Vagina (tissue), 2 donors: ENCODE measurements at regions not wholly inside any gene's neighbourhood (a gene's known extent, or its start where the extent isn't known, plus 50 kb on each side); places are given as distances from the start of the nearest gene placed in this dataset.

Experiments
- POLR2AphosphoS5 ChIP-seq, 2 donors: sonication (generic); formaldehyde crosslinking; IDR thresholded peaks; one replicate each; pipeline ENCODE4 v1.9.0; 2017; ENCODE audit warnings: antibody characterized with exemption in 2 of 2, mild to moderate bottlenecking in 2 of 2, low read depth in 1 of 2; ENCODE audit not compliant: insufficient read depth in 1 of 2
- TF ChIP-seq, protein P1 (sequence below), 3 experiments: fragments of 450-650 bp in 2 of 3; fragments of 200-600 bp in 1 of 3; sonication (generic) in 1 of 3; IDR thresholded peaks; one replicate each; pipeline ENCODE4 v1.5.1; 2017 to 2019; ENCODE audit warnings: antibody characterized with exemption in 3 of 3, mild to moderate bottlenecking in 2 of 3, moderate library complexity in 2 of 3

GRCh38 chr5:153018121-153018520 lies 472.3 kb upstream of the GRIA1 start:
- no peak for TF ChIP-seq POLR2AphosphoS5 (IDR thresholded peaks at IDR 0.05; ENCODE audit: insufficient read depth in 1 of 2, low read depth in 1 of 2)
- TF ChIP-seq, protein P1, sequence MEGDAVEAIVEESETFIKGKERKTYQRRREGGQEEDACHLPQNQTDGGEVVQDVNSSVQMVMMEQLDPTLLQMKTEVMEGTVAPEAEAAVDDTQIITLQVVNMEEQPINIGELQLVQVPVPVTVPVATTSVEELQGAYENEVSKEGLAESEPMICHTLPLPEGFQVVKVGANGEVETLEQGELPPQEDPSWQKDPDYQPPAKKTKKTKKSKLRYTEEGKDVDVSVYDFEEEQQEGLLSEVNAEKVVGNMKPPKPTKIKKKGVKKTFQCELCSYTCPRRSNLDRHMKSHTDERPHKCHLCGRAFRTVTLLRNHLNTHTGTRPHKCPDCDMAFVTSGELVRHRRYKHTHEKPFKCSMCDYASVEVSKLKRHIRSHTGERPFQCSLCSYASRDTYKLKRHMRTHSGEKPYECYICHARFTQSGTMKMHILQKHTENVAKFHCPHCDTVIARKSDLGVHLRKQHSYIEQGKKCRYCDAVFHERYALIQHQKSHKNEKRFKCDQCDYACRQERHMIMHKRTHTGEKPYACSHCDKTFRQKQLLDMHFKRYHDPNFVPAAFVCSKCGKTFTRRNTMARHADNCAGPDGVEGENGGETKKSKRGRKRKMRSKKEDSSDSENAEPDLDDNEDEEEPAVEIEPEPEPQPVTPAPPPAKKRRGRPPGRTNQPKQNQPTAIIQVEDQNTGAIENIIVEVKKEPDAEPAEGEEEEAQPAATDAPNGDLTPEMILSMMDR (IDR thresholded peaks at IDR 0.05): no peak
